Raji (cell line): ENCODE measurements at regions not wholly inside any gene's neighbourhood (a gene's known extent, or its start where the extent isn't known, plus 50 kb on each side); places are given as distances from the start of the nearest gene placed in this dataset.

ENCODE experiments used
- POLR2A ChIP-seq: IDR thresholded peaks from 2 replicates; pipeline ENCODE4 v1.6.1; 2011; ENCODE audit warnings: low read depth, low read length, control low read depth; ENCODE audit not compliant: insufficient read depth

DNA sequence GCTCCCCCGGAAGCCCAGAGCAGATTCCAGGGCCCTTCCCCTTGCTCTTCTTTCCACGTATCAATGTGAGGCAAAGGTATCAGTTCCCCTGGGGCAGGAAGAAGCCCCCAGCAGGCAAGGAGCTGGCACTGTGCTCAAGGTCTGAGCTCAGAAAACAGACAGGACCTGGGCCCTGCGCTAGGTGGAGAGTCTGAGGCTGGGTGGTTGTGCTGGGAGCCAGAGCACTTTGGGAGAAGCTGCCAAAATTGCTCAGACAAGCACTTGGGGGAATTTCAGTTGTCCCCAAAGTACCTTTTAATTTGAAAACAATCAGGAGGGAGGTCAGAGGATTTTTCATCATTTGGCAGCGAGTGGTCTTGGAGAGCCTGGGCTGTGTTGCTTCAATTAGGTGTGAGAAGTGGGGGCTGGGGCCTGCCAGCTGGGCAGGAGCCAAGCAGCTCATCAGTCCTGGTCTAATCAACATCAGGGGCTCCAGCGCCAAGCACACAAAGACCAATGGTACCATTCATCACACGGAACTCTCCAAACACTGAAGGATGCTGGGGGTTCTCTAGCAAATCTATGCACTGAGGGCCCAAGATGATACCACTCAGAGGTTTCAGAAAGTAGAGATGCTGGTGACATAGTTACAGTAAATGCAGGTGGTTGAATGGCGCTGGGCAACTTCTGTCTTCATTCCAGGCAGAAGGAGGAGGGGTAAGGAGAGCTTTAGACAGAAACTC is 176.5 kb downstream of the SNX18 start:
- TF ChIP-seq POLR2A, result no peak

DNA sequence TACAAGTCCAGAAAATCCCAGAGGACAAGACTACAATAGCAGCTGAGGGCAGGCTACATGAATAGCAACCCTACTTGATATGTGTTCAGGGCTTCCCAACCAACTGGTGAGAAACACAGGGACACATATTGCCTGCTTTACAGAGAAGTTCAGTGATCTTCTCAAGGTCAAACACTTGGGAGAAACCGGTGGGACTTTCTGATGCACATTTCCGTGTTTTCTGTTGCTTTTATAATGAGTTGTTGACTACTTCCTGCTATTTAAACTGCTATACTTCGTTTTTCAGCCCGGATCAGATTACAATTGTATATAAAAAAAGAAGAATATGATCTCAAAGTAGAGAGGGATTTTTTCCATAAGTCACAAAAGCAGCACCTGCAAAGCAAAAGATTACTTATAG is 175.1 kb downstream of the SNX18 start:
- TF ChIP-seq POLR2A, result no peak

DNA sequence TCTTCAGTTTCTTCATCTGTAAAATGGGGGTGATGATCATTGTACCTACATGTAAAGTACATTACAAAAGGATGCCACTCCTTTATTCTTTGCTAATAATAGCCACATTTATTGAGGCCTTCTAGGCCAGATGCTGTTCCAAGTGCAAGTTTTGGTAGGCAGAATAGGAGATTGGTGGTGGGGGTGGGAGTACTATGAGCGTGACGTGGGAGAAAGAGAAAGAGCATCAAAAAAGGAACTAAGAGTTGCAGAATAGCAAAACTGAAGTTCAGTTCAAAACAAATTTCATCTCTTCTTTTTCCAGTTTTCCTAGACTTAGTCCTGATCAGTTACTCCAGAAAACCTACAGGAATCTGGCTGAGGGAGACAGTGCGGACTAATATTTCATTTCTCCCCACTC is 174.1 kb downstream of the SNX18 start:
- no peak for TF ChIP-seq POLR2A

DNA sequence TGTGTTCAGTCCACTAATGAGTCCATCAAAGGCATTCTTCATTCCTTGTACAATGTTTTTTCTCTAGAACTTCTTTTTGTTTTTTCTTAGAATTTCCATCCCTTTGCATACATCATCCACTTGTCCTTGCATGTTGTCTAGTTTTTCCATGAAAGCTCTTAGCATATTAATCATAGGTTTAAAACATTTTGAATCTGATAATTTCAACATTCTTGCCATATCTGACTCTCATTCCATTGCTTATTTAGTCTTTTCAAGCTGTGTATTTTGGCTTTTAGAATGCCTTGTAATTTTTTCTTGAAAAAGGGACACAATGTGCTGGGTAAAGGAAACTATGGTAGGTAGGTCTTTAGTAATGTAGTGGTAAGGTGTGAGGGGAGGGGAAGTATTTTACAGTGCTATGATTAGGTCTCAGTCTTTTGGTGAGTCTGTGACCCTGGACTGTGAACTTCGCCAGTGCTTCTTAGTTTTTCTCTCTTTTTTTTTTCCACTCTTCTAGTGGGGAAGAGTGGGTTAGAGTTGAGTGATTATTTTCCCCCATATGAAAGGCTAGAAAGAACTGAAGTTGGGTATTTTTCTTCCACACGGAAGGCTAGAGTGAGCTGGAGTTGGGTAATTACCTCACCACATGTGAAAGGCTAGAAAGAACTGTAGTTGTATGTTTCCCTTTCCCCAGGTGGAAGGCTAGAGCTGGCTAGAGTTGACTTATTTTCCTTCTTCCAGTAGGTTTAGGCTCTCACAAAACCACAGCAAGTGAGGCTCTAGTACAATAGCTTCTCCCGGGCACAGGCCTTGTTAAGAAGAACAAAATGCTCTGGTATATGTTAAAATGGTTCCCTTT is 172.1 kb downstream of the SNX18 start:
- TF ChIP-seq POLR2A, result no peak

DNA sequence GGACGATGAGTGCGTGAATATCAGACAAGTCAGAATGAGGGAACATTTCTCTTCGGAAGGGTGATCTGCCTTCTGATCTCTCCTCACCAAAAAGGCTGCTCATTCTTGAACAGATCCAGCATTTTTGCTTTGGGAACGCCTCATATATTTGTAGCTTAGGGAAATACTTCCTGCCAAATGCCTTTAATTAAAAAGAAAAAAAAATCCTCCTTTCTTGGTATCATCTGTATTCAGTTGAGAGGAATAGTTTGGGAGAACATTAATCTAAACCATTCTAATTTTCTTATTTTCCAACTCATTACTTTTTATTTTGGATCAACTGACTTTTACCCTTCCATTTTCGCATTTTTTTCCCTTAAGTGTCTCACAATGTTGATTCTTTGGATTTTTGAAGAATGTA is 163.4 kb downstream of the SNX18 start:
- no peak for TF ChIP-seq POLR2A

DNA sequence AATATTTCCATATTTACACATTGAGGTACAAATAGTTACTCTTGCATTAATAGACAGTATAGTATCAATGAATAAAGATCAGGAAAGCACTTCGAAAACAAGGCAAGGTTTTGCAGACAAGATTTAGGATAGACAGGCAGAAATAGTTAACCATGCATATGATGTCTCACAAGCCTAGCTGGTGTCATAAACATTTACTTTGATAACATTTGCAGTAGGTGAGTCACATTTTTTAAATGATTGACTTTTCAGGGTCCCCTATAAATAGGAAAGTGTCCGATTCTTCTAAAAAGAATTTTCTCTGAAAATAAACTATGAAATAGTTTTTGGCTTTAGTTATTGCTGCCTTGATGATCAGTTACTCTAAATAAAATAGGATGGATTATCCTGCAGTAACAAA is 162.1 kb downstream of the SNX18 start:
- TF ChIP-seq POLR2A, result no peak

DNA sequence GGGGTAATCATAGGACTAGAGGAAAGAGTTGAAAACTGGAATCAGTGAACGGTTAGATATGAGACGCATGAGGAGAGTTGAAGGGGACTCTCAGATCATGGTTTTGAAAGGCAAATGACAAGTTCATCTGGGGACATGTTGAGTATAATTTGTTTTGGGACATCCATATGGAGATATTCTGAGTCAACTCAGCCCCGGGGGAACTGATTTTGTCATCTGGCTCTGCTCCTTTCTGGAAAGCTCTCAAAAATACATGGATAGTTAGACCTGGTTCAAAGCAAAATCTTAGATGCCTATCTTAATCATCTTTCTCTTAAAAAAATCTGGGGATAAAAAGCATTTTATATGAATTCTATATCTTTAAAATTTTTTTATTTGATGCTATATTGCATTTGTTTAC is 161.2 kb downstream of the SNX18 start:
- no peak for TF ChIP-seq POLR2A

DNA sequence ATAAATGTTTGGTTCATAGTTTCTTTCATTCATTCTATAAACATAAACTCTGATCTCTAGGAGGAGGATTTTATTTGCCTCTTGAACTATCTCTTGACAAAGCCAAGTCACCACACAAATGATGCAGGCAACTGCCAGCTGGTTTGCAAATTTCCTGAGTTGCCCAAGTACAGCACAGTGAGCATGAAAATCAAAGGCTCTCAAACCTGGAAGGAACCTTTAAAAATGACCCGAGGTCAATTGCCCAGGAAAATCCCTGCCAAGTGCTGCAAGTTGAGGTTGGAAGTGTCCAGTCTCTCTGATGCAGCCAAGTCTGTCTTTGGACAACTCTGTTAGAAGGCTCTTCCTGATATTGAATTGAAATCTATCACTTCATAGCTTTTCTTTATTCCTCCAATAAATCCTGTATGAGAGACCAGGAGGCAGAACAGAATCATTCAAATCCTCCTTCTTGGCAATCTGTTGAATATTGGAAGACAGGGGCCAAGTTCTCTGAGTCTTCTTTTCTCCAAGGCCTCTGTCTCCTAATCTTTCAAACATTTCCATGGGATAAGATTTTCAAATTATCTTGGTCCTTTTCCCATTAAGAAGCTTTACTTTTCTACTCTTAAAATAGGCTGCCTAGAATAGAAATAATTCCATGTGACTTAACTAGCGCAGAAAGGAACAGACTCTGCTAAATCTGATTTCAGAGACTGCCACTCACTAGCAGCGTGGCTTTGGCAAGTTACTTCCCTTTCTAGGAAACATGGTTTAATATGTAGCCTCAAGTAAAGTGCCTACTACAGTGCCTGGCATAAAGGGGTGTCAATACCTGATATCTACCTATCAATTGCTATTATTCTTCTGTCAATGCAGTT is 159.2 kb downstream of the SNX18 start:
- no peak for TF ChIP-seq POLR2A

DNA sequence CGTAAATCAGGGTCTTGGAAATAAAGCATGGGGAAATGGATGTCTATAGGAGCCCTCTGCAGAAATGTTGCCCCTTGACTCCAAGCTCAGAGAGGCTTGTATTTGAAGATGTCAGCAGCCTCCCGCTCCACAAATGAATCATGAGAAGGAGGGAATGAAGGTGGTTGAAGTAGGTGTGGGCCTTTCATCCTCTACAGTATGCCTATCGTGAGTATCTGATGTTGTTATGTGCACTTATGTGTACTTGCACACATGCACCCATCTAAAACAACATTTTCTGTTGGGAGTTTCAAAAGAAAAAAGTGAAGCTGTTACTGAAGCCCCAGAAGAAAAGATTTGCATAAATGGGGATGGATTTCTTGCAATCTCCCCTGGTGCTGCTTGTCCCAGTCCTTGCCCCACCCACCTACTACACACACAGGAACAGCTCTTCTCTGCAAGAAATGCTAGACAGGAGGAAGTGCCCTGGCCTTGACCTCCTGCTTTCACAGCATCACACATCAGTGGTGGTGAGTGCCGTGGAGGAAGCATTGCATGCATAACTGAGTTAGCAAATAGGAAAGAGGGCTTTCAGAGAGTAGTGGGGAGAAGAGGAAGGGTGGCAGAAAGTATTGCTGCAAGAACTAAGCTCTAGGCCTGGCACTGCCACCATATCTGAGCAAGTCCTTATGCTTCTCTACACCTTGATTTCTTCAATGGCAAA is 156.1 kb downstream of the SNX18 start:
- no peak for TF ChIP-seq POLR2A

DNA sequence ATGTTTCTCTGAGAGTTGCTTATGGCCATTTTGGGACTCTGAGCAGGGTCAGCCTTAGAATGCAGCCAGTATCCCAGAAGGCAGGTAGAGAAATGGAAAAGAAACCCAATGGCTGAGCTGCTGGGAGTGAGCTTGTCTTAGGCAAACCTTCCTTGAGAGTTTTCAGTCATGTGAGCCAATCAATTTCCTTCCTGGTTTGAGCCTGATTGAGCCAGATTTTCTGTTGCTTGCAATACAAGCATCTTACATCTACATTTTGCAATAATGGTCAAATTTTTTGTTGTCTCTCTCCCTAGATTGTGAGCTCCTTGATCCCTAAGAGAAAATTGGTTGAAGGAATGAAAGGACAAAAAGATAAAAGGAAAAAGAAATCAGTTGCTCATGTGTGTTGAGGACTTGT is 155.3 kb downstream of the SNX18 start:
- no peak for TF ChIP-seq POLR2A

DNA sequence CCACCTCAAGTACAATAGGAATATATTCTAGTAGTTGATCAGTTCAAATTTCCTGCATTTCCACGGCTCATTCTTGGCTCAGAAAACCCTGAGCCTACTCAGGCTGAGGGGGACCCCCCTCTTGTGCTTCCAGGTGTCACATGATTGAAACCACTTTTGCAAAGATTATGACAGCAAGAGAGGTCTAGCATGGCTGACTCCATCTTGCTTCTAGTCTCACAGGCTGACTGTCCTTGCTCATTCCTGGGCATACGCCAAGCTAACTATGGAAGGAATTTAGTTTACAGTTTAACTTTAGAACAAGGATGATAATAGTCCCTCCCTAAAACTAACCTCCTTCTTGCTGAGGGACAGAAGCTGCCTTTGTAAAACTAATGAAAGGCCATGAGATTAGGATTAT is 154.1 kb downstream of the SNX18 start:
- TF ChIP-seq POLR2A, result no peak

DNA sequence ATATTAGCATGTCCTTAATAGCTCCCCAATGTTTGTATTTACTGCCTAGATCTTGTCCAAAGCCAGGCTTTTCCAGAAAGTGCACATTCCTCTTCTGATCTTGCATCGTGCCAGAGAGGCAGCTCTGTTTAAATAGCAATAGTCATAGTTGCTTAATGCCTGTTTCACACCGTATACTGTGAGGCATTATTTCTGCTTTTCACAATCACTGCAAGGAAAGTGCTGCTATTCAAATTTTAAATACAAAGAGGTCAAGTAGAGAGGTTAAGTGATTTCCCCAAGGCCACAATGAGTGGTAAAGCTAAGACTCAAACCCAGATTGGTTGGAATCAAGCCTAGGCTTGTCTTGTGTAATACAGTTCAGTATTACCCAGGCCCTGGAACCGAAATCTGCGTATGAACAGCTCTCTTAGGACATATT is 153.6 kb downstream of the SNX18 start:
- no peak for TF ChIP-seq POLR2A

DNA sequence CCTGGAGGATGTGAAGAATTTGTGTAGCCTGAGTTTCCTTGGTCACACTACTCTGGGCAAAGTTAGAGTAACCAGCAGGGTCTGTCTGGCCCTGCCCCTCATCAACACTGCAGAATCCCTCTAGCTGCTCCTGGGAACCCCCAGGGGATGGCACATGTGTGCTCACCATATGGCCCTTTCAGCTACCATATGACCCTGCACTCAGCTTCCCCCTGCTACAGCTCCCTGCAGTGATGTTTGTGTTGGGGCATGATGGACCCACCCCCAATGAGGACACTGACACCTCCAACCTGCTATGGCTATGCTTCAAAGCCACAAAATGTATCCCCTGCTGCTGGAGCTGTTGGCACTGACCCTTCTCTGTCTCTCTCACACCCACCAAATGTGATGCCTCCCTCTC is 152.7 kb downstream of the SNX18 start:
- no peak for TF ChIP-seq POLR2A

DNA sequence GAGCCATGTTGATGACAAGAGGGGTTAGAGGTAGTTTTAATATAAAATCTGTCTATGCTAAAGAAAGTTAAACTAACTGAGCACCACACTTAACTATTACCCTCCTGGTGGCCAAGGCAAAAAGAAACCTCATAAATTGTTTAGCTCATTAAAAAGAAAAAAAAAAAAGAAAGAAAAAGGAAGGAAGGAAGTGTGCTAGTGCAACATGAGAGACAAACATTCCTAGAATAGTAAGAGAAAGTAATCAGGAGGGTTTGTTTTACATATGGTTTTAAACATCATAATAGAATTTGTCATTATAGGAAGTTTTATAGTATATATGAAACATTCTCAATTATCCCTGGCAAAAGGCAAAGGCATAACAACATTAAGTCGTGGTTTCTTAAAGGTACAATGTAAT is 152.3 kb downstream of the SNX18 start:
- no peak for TF ChIP-seq POLR2A

DNA sequence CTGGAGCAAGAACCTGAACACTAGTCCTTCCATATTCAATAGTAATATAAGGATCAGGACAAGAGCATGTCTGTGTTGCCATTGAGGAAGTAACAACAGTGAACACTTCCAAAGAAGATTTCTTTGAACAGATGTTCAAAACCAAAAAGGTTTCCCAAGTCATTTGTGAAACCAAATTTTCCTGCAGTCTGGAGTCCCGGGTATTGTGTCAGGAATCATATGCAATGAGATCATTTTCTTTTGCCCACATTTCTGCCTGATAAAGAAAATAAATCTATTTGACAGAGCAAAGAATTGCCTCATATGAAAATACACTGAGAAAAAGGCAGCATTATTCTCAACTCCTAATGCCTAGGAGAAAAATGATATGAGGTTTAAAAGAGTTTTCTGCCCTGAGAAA is 151.7 kb downstream of the SNX18 start:
- TF ChIP-seq POLR2A, result no peak

DNA sequence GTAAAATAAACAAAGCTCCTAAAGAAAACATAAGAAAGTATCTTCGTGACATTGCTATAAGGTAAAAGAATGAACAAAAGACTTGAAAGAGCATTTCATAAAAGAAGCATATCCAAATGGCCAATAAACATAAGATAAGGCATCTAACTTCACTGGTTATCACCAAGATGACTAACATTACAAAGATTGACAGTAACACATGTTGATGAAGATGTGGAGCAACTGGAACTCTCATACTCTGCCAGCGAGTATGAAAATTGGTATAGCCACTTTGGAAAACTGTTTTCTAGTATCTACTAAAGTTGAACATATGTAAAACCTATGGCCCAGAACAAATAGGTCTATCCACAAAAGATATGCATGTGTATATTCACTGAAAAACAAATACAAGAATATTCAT is 150.5 kb downstream of the SNX18 start:
- no peak for TF ChIP-seq POLR2A

DNA sequence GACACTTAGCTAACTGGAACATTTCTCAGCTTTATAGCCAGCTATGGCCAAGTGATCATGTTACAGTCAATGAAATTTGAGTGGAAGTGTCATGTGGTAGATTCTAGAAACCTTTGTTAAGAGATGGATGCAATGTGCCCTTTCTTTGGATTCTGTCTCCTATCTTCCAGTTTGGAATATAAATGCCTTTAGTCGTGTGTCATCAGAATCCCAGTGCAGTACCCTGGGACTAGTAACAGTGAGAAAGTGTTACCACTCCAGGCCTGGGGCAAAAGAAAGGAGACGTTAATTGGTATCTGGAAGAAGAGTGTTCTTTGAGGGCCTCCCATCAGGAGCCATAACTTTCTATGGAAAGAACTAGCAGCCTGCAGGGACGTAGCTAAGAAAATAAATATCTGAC is 149.6 kb downstream of the SNX18 start:
- TF ChIP-seq POLR2A, result no peak
